HepG2 (cell line): ENCODE measurements at regions not wholly inside any gene's neighbourhood (a gene's known extent, or its start where the extent isn't known, plus 50 kb on each side); places are given as distances from the start of the nearest gene placed in this dataset.
A peak's percentile ranks its signal among the peaks of the same experiment; 100 is the strongest.

ENCODE experiments used
- ATF1 ChIP-seq: IDR thresholded peaks from 2 replicates; pipeline ENCODE4 v1.6.1; 2016; ENCODE audit warnings: mild to moderate bottlenecking, control low read depth
- DRAP1 ChIP-seq: IDR thresholded peaks from 2 replicates; pipeline ENCODE4 v1.6.1; 2016; ENCODE audit warnings: missing genetic modification reagents, missing compliant biosample characterization
- ETV5 ChIP-seq: IDR thresholded peaks from 2 replicates; pipeline ENCODE4 v1.6.1; 2018; ENCODE audit warnings: missing biosample characterization, missing genetic modification reagents, inconsistent platforms, borderline replicate concordance
- GATAD1 ChIP-seq: IDR thresholded peaks from 2 replicates; pipeline ENCODE4 v1.6.1; 2016; ENCODE audit warnings: missing genetic modification reagents, missing compliant biosample characterization
- GATAD2A ChIP-seq: IDR thresholded peaks from 2 replicates; pipeline ENCODE4 v1.6.1; 2016
- GTF2F1 ChIP-seq: fragments of 150-350 bp; IDR thresholded peaks from 2 replicates; pipeline ENCODE4 v1.6.1; 2014; ENCODE audit warnings: low read length
- NFIC ChIP-seq: IDR thresholded peaks from 2 replicates; pipeline ENCODE4 v1.6.1; 2012; ENCODE audit warnings: mild to moderate bottlenecking, low read length, inconsistent platforms
- NFYB ChIP-seq: sonication (generic); formaldehyde crosslinking; IDR thresholded peaks from 2 replicates; pipeline ENCODE4 v1.4.0; 2020; ENCODE audit warnings: missing genetic modification reagents
- RNF219 ChIP-seq: sonication (generic); formaldehyde crosslinking; IDR thresholded peaks from 2 replicates; pipeline ENCODE4 v1.5.0; 2020; ENCODE audit warnings: mild to moderate bottlenecking, missing genetic modification reagents
- RXRB ChIP-seq: IDR thresholded peaks from 2 replicates; pipeline ENCODE4 v1.6.1; 2016; ENCODE audit warnings: borderline replicate concordance, missing genetic modification reagents, missing compliant biosample characterization
- SAP130 ChIP-seq: IDR thresholded peaks from 2 replicates; pipeline ENCODE4 v1.6.1; 2016; ENCODE audit warnings: low read depth
- YEATS2 ChIP-seq: sonication (generic); formaldehyde crosslinking; IDR thresholded peaks from 2 replicates; pipeline ENCODE4 v1.4.0; 2020; ENCODE audit warnings: missing genetic modification reagents, borderline replicate concordance
- ZMYM4 ChIP-seq: sonication (generic); formaldehyde crosslinking; IDR thresholded peaks from 2 replicates; pipeline ENCODE4 v1.8.1; 2023; ENCODE audit warnings: mild to moderate bottlenecking, missing genetic modification reagents
- TF ChIP-seq, protein P1 (sequence below): sonication (generic); IDR thresholded peaks from 2 replicates; pipeline ENCODE4 v1.6.1; 2016; ENCODE audit warnings: low read depth, borderline replicate concordance
- TF ChIP-seq, protein P2 (sequence below): sonication (generic); formaldehyde crosslinking; IDR thresholded peaks from 2 replicates; pipeline ENCODE4 v1.4.0; 2020; ENCODE audit warnings: missing genetic modification reagents
- TF ChIP-seq, protein P3 (sequence below): sonication (generic); formaldehyde crosslinking; IDR thresholded peaks from 2 replicates; pipeline ENCODE4 v1.9.0; 2021; ENCODE audit warnings: mild to moderate bottlenecking, missing genetic modification reagents

GRCh38 chr20:50368813-50369224 is 141.4 kb upstream of the PTPN1 start (continued):
- TF ChIP-seq, protein P1, sequence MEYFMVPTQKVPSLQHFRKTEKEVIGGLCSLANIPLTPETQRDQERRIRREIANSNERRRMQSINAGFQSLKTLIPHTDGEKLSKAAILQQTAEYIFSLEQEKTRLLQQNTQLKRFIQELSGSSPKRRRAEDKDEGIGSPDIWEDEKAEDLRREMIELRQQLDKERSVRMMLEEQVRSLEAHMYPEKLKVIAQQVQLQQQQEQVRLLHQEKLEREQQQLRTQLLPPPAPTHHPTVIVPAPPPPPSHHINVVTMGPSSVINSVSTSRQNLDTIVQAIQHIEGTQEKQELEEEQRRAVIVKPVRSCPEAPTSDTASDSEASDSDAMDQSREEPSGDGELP, result peak; percentile 72; the same call in 1 of the 2 replicates
- TF ChIP-seq RNF219 (CRISPR knock-in tag) (no peak), GATAD2A (peak; percentile 47; the same call in 1 of the 2 replicates), RXRB (CRISPR knock-in tag) (peak; percentile 5; the same call in 1 of the 2 replicates), YEATS2 (peak; percentile 66; the same call in 1 of the 2 replicates), GTF2F1 (no peak), NFYB (CRISPR knock-in tag) (peak; percentile 88), ETV5 (CRISPR knock-in tag) (0 out of 2 replicates have a peak, but pooled peaks have one; percentile 16), GATAD1 (CRISPR knock-in tag) (peak; percentile 83), NFIC (0 out of 2 replicates have a peak, but pooled peaks have one; percentile 22), SAP130 (CRISPR knock-in tag) (peak; percentile 50; the same call in 1 of the 2 replicates), ATF1 (CRISPR knock-in tag) (peak; percentile 65; the same call in 1 of the 2 replicates), ZMYM4 (peak; percentile 55; the same call in 1 of the 2 replicates), DRAP1 (peak; percentile 96)
- TF ChIP-seq, protein P2, sequence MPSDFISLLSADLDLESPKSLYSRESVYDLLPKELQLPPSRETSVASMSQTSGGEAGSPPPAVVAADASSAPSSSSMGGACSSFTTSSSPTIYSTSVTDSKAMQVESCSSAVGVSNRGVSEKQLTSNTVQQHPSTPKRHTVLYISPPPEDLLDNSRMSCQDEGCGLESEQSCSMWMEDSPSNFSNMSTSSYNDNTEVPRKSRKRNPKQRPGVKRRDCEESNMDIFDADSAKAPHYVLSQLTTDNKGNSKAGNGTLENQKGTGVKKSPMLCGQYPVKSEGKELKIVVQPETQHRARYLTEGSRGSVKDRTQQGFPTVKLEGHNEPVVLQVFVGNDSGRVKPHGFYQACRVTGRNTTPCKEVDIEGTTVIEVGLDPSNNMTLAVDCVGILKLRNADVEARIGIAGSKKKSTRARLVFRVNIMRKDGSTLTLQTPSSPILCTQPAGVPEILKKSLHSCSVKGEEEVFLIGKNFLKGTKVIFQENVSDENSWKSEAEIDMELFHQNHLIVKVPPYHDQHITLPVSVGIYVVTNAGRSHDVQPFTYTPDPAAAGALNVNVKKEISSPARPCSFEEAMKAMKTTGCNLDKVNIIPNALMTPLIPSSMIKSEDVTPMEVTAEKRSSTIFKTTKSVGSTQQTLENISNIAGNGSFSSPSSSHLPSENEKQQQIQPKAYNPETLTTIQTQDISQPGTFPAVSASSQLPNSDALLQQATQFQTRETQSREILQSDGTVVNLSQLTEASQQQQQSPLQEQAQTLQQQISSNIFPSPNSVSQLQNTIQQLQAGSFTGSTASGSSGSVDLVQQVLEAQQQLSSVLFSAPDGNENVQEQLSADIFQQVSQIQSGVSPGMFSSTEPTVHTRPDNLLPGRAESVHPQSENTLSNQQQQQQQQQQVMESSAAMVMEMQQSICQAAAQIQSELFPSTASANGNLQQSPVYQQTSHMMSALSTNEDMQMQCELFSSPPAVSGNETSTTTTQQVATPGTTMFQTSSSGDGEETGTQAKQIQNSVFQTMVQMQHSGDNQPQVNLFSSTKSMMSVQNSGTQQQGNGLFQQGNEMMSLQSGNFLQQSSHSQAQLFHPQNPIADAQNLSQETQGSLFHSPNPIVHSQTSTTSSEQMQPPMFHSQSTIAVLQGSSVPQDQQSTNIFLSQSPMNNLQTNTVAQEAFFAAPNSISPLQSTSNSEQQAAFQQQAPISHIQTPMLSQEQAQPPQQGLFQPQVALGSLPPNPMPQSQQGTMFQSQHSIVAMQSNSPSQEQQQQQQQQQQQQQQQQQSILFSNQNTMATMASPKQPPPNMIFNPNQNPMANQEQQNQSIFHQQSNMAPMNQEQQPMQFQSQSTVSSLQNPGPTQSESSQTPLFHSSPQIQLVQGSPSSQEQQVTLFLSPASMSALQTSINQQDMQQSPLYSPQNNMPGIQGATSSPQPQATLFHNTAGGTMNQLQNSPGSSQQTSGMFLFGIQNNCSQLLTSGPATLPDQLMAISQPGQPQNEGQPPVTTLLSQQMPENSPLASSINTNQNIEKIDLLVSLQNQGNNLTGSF (CRISPR knock-in tag), result no peak
- TF ChIP-seq, protein P3, sequence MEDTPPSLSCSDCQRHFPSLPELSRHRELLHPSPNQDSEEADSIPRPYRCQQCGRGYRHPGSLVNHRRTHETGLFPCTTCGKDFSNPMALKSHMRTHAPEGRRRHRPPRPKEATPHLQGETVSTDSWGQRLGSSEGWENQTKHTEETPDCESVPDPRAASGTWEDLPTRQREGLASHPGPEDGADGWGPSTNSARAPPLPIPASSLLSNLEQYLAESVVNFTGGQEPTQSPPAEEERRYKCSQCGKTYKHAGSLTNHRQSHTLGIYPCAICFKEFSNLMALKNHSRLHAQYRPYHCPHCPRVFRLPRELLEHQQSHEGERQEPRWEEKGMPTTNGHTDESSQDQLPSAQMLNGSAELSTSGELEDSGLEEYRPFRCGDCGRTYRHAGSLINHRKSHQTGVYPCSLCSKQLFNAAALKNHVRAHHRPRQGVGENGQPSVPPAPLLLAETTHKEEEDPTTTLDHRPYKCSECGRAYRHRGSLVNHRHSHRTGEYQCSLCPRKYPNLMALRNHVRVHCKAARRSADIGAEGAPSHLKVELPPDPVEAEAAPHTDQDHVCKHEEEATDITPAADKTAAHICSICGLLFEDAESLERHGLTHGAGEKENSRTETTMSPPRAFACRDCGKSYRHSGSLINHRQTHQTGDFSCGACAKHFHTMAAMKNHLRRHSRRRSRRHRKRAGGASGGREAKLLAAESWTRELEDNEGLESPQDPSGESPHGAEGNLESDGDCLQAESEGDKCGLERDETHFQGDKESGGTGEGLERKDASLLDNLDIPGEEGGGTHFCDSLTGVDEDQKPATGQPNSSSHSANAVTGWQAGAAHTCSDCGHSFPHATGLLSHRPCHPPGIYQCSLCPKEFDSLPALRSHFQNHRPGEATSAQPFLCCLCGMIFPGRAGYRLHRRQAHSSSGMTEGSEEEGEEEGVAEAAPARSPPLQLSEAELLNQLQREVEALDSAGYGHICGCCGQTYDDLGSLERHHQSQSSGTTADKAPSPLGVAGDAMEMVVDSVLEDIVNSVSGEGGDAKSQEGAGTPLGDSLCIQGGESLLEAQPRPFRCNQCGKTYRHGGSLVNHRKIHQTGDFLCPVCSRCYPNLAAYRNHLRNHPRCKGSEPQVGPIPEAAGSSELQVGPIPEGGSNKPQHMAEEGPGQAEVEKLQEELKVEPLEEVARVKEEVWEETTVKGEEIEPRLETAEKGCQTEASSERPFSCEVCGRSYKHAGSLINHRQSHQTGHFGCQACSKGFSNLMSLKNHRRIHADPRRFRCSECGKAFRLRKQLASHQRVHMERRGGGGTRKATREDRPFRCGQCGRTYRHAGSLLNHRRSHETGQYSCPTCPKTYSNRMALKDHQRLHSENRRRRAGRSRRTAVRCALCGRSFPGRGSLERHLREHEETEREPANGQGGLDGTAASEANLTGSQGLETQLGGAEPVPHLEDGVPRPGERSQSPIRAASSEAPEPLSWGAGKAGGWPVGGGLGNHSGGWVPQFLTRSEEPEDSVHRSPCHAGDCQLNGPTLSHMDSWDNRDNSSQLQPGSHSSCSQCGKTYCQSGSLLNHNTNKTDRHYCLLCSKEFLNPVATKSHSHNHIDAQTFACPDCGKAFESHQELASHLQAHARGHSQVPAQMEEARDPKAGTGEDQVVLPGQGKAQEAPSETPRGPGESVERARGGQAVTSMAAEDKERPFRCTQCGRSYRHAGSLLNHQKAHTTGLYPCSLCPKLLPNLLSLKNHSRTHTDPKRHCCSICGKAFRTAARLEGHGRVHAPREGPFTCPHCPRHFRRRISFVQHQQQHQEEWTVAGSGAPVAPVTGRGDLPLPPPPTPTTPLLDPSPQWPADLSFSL (CRISPR knock-in tag), result no peak; the same call in 1 of the 2 replicates
